H9 (cell line): ENCODE measurements at regions not wholly inside any gene's neighbourhood (a gene's known extent, or its start where the extent isn't known, plus 50 kb on each side); places are given as distances from the start of the nearest gene placed in this dataset.

ENCODE experiments used
- DNase-seq: peaks from one replicate; pipeline ENCODE4 v3.0.0-alpha.2; 2017
- H2AFZ ChIP-seq: one replicate; pipeline ENCODE4 v1.6.1; 2013; ENCODE audit warnings: mild to moderate bottlenecking, low read length, control low read depth, moderate library complexity
- H2AK5ac ChIP-seq: 2 replicates; pipeline ENCODE4 v1.6.1; 2013; ENCODE audit warnings: low read length, control low read depth, mixed read lengths; ENCODE audit not compliant: insufficient read length
- H2BK120ac ChIP-seq: one replicate; pipeline ENCODE4 v1.6.1; 2013; ENCODE audit warnings: low read depth, mild to moderate bottlenecking, low read length, control low read depth, inconsistent platforms; ENCODE audit not compliant: poor library complexity, severe bottlenecking
- H2BK12ac ChIP-seq: 2 replicates; pipeline ENCODE4 v1.6.1; 2013; ENCODE audit warnings: low read length, control low read depth, mixed read lengths, low read depth; ENCODE audit not compliant: insufficient read length
- H2BK15ac ChIP-seq: 2 replicates; pipeline ENCODE4 v1.6.1; 2013; ENCODE audit warnings: low read depth, low read length, control low read depth
- H2BK20ac ChIP-seq: one replicate; pipeline ENCODE4 v1.6.1; 2013; ENCODE audit warnings: low read depth, mild to moderate bottlenecking, low read length, control low read depth, inconsistent platforms; ENCODE audit not compliant: poor library complexity, severe bottlenecking
- H2BK5ac ChIP-seq: 2 replicates; pipeline ENCODE4 v1.6.1; 2013; ENCODE audit warnings: low read length, control low read depth, mixed read lengths; ENCODE audit not compliant: insufficient read length
- H3K14ac ChIP-seq: 2 replicates; pipeline ENCODE4 v1.6.1; 2013; ENCODE audit warnings: low read length, control low read depth; ENCODE audit not compliant: insufficient read depth
- H3K18ac ChIP-seq: 2 replicates; pipeline ENCODE4 v1.6.1; 2013; ENCODE audit warnings: low read depth, mild to moderate bottlenecking, mixed read lengths, low read length, control low read depth; ENCODE audit not compliant: insufficient read length
- H3K23ac ChIP-seq: 2 replicates; pipeline ENCODE4 v1.6.1; 2013; ENCODE audit warnings: low read length, control low read depth, mixed read lengths, low read depth; ENCODE audit not compliant: insufficient read length
- H3K23me2 ChIP-seq: 2 replicates; pipeline ENCODE4 v1.6.1; 2013; ENCODE audit warnings: low read depth, mild to moderate bottlenecking, mixed read lengths, low read length, control low read depth; ENCODE audit not compliant: insufficient read length, poor library complexity, severe bottlenecking
- H3K27ac ChIP-seq: 2 replicates; pipeline ENCODE4 v1.5.1; 2013; ENCODE audit warnings: low read length, control low read depth, mixed read lengths, low read depth; ENCODE audit not compliant: insufficient read length
- H3K27me3 ChIP-seq: 2 replicates; pipeline ENCODE4 v1.6.1; 2013; ENCODE audit warnings: low read length, control low read depth, inconsistent platforms; ENCODE audit not compliant: insufficient read depth
- H3K4ac ChIP-seq: 2 replicates; pipeline ENCODE4 v1.6.1; 2013; ENCODE audit warnings: low read depth, mild to moderate bottlenecking, control low read depth, inconsistent platforms, low read length, moderate library complexity
- H3K4me1 ChIP-seq: 2 replicates; pipeline ENCODE4 v1.6.1; 2013; ENCODE audit warnings: low read length, control low read depth, inconsistent platforms; ENCODE audit not compliant: insufficient read depth
- H3K4me2 ChIP-seq: 2 replicates; pipeline ENCODE4 v1.6.1; 2013; ENCODE audit warnings: low read length, control low read depth, mixed read lengths; ENCODE audit not compliant: insufficient read length, insufficient read depth
- H3K56ac ChIP-seq: 2 replicates; pipeline ENCODE4 v1.6.1; 2013; ENCODE audit warnings: low read depth, mild to moderate bottlenecking, mixed read lengths, low read length, control low read depth; ENCODE audit not compliant: insufficient read length
- H3K79me1 ChIP-seq: 2 replicates; pipeline ENCODE4 v1.6.1; 2013; ENCODE audit warnings: low read depth, mild to moderate bottlenecking, moderate library complexity, low read length, control low read depth, inconsistent platforms; ENCODE audit not compliant: insufficient read depth, poor library complexity, severe bottlenecking
- H3K79me2 ChIP-seq: 2 replicates; pipeline ENCODE4 v1.6.1; 2013; ENCODE audit warnings: low read length, control low read depth, inconsistent platforms; ENCODE audit not compliant: insufficient read depth
- H3K9ac ChIP-seq: 2 replicates; pipeline ENCODE4 v1.6.1; 2013; ENCODE audit warnings: low read length, control low read depth, mixed read lengths; ENCODE audit not compliant: insufficient read length; ENCODE audit errors: extremely low read depth
- H3K9me3 ChIP-seq: one replicate; pipeline ENCODE4 v1.6.1; 2013; ENCODE audit warnings: low read depth, low read length, inconsistent platforms; ENCODE audit not compliant: control insufficient read depth
- H3T11ph ChIP-seq: one replicate; pipeline ENCODE4 v1.6.1; 2013; ENCODE audit warnings: mild to moderate bottlenecking, low read length, control low read depth, inconsistent platforms
- H4K20me1 ChIP-seq: one replicate; pipeline ENCODE4 v1.6.1; 2013; ENCODE audit not compliant: control insufficient read depth, insufficient read length, insufficient read depth
- H4K5ac ChIP-seq: 2 replicates; pipeline ENCODE4 v1.6.1; 2013; ENCODE audit warnings: low read depth, mild to moderate bottlenecking, mixed read lengths, low read length, control low read depth; ENCODE audit not compliant: insufficient read length
- H4K8ac ChIP-seq: replicated peaks from 2 replicates; pipeline ENCODE4 v1.6.1; 2013; ENCODE audit warnings: low read length, control low read depth, mixed read lengths, low read depth; ENCODE audit not compliant: insufficient read length
- H4K91ac ChIP-seq: 2 replicates; pipeline ENCODE4 v1.6.1; 2013; ENCODE audit warnings: low read depth, mild to moderate bottlenecking, moderate library complexity, mixed read lengths, low read length, control low read depth; ENCODE audit not compliant: insufficient read length
- H3K27ac Mint-ChIP-seq, 3 experiments: 2 replicates in 2 of 3; 3 replicates in 1 of 3; pipeline ENCODE4 v1.8.0; 2020 to 2021; ENCODE audit warnings: mixed read lengths in 3 of 3, mild to moderate bottlenecking in 1 of 3, moderate library complexity in 1 of 3
- H3K27me3 Mint-ChIP-seq: 2 replicates; pipeline ENCODE4 v1.8.0; 2021; ENCODE audit warnings: low read depth, mild to moderate bottlenecking, moderate library complexity, mixed read lengths
- H3K36me3 Mint-ChIP-seq, 3 experiments: 2 replicates in 2 of 3; 3 replicates in 1 of 3; pipeline ENCODE4 v1.8.0; 2020 to 2021; ENCODE audit warnings: low read depth in 3 of 3, mixed read lengths in 3 of 3; ENCODE audit not compliant: insufficient read depth in 1 of 3
- H3K4me1 Mint-ChIP-seq, 2 experiments: 2 replicates each; pipeline ENCODE4 v1.8.0; 2020; ENCODE audit warnings: mixed read lengths in 2 of 2
- H3K4me3 Mint-ChIP-seq, 2 experiments: 2 replicates in 1 of 2; 3 replicates in 1 of 2; pipeline ENCODE4 v1.8.0; 2020 to 2021; ENCODE audit warnings: mild to moderate bottlenecking in 2 of 2, mixed read lengths in 2 of 2, moderate library complexity in 1 of 2
- H3K9me3 Mint-ChIP-seq, 2 experiments: 2 replicates in 1 of 2; 3 replicates in 1 of 2; pipeline ENCODE4 v1.8.0; 2020; ENCODE audit warnings: mild to moderate bottlenecking in 2 of 2, mixed read lengths in 2 of 2, moderate library complexity in 1 of 2
- WGBS: extraction: QIAGEN DNeasy Blood & Tissue Kit; methylation state at CpG from one replicate; pipeline ENCODE4 v1.1.7; 2013; ENCODE audit warnings: missing lambda C conversion rate, low lambda C conversion rate, mixed read lengths; ENCODE audit not compliant: insufficient read length; ENCODE audit errors: extremely low coverage; 5-methylcytosine and 5-hydroxymethylcytosine counted together
- TF ChIP-seq, protein P1 (sequence below): fragments of 200-600 bp; sonication (generic); conservative IDR thresholded peaks from 3 replicates; pipeline ENCODE4 v1.8.0; 2021; ENCODE audit warnings: antibody characterized with exemption, mild to moderate bottlenecking

DNA sequence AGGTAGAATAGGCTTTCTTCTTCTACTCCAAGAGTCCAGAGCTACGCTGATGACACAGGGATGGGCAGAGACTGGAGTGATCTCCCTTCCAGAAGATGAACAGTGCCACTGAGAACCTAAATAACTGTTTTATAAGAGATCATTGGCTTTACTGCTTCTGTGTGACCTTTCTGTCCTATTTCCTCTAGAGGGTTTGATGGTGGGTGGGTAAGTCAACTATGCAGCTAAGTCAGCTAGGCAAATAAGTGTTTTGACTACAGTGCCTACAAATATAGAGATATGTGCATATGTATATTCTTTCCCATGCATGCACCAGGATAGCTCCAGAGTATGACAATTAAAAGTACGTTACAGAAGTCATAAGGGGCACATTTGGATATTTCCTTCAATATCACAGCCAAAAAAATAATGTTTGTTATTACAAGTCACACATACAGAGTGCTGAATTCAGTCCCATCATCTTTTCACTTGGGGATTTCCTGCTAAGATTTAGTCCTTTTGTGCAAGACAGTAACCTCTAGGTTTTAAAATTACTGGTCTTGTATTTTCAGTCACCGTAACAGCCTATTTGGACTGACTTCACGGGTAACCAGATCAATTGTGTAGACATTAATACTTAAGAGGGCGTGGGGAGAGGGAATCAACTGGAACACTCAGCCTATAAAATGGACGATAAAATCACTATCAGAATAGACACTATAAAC is 412.6 kb upstream of the SOX5 start:
- Histone ChIP-seq H2BK120ac (no peak overlapping the region), H4K91ac (no peak overlapping the region), H2AK5ac (no peak overlapping the region), H3T11ph (no peak overlapping the region), H3K23me2 (no peaks in the 10 kb centered on the region), H3K23ac (no peak overlapping the region), H3K4ac (no peak overlapping the region), H3K56ac (no peak overlapping the region), H2BK5ac (no peak overlapping the region), H4K5ac (no peak overlapping the region), H4K8ac (no peak overlapping the region), H2BK12ac (no peak overlapping the region), H3K14ac (no peak overlapping the region), H3K79me1 (no peaks in the 10 kb centered on the region), H3K9ac (no peak overlapping the region), H2BK15ac (no peak overlapping the region), H2BK20ac (no peak overlapping the region), H2AFZ (no peak overlapping the region), H3K9me3 (no peaks in the 10 kb centered on the region), H3K4me2 (no peak overlapping the region), H3K79me2 (no peaks in the 10 kb centered on the region), H3K27ac (no peak overlapping the region), H3K27me3 (no peaks in the 10 kb centered on the region), H4K20me1 (no peaks in the 10 kb centered on the region), H3K18ac (no peak overlapping the region), H3K4me1 (no peaks in the 10 kb centered on the region)
- Mint-ChIP-seq H3K9me3 (no peaks in the 10 kb centered on the region), H3K27ac (no peak overlapping the region; a peak in 1 of 7 replicates), H3K4me3 (no peak overlapping the region), H3K27me3 (no peaks in the 10 kb centered on the region), H3K36me3 (no peaks in the 10 kb centered on the region), H3K4me1 (0 out of 4 replicates have a peak, but pooled peaks cover 0 to 2% of the 10 kb centered on the region in 2 experiments)
- TF ChIP-seq, protein P1, sequence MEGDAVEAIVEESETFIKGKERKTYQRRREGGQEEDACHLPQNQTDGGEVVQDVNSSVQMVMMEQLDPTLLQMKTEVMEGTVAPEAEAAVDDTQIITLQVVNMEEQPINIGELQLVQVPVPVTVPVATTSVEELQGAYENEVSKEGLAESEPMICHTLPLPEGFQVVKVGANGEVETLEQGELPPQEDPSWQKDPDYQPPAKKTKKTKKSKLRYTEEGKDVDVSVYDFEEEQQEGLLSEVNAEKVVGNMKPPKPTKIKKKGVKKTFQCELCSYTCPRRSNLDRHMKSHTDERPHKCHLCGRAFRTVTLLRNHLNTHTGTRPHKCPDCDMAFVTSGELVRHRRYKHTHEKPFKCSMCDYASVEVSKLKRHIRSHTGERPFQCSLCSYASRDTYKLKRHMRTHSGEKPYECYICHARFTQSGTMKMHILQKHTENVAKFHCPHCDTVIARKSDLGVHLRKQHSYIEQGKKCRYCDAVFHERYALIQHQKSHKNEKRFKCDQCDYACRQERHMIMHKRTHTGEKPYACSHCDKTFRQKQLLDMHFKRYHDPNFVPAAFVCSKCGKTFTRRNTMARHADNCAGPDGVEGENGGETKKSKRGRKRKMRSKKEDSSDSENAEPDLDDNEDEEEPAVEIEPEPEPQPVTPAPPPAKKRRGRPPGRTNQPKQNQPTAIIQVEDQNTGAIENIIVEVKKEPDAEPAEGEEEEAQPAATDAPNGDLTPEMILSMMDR: no peak
- DNase-seq: no peak
- no CpG with 5 or more reads among the region's 6 CpGs for WGBS
